ENCODE measurements at regions not wholly inside any gene's neighbourhood (a gene's known extent, or its start where the extent isn't known, plus 50 kb on each side); places are given as distances from the start of the nearest gene placed in this dataset.
"Not testable (repeated sequence)": the region's sequence is repeated elsewhere in the genome, so short reads cannot be mapped to it uniquely, and the experiment has no call there.

- no peak for DNase-seq (ENCODE audit: low spot score)
Observed at GRCh38 chr2:100703213-100703612, 116.7 kb upstream of the NPAS2 start.

GRCh38 chr2:100703739-100704138 is 116.2 kb upstream of the NPAS2 start:
- no peak for DNase-seq (ENCODE audit: low spot score)

GRCh38 chr2:100704156-100704555 is 115.8 kb upstream of the NPAS2 start:
- DNase-seq (ENCODE audit: low spot score) = no peak

- no peak for DNase-seq (ENCODE audit: low spot score)
Observed at GRCh38 chr2:100704711-100705110, 115.2 kb upstream of the NPAS2 start.

GRCh38 chr2:100707016-100707947 is 112.7 kb upstream of the NPAS2 start:
- DNase-seq (ENCODE audit: low spot score) = no peak

- no peak for DNase-seq (ENCODE audit: low spot score)
Observed at GRCh38 chr2:100708333-100708732, 111.6 kb upstream of the NPAS2 start.

GRCh38 chr2:100713106-100713505 is 106.8 kb upstream of the NPAS2 start:
- DNase-seq (ENCODE audit: low spot score) = no peak

- DNase-seq (ENCODE audit: low spot score) = not testable (repeated sequence)
Observed at GRCh38 chr2:100714396-100715010, 105.4 kb upstream of the NPAS2 start.

- not testable (repeated sequence) for DNase-seq (ENCODE audit: low spot score)
Observed at GRCh38 chr2:100715861-100716260, 104.1 kb upstream of the NPAS2 start.

GRCh38 chr2:100716581-100716980 is 103.4 kb upstream of the NPAS2 start:
- no peak for DNase-seq (ENCODE audit: low spot score)

- no peak for DNase-seq (ENCODE audit: low spot score)
Observed at GRCh38 chr2:100718065-100718629, 101.8 kb upstream of the NPAS2 start.

- no peak for DNase-seq (ENCODE audit: low spot score)
Observed at GRCh38 chr2:100720445-100720844, 99.5 kb upstream of the NPAS2 start.

- no peak for DNase-seq (ENCODE audit: low spot score)
Observed at GRCh38 chr2:100721693-100722092, 98.2 kb upstream of the NPAS2 start.

GRCh38 chr2:100722125-100722524 is 97.8 kb upstream of the NPAS2 start:
- no peak for DNase-seq (ENCODE audit: low spot score)

GRCh38 chr2:100726866-100727265 is 93.1 kb upstream of the NPAS2 start:
- DNase-seq (ENCODE audit: low spot score) = no peak

- DNase-seq (ENCODE audit: low spot score) = peak; percentile 79
Observed at GRCh38 chr2:100730290-100730868, 89.6 kb upstream of the NPAS2 start.

- DNase-seq (ENCODE audit: low spot score) = peak; percentile 51
Observed at GRCh38 chr2:100731535-100731981, 88.4 kb upstream of the NPAS2 start.

- peak; percentile 51 for DNase-seq (ENCODE audit: low spot score)
Observed at GRCh38 chr2:100733391-100734187, 86.3 kb upstream of the NPAS2 start.

- DNase-seq (ENCODE audit: low spot score) = no peak
Observed at GRCh38 chr2:100736121-100736915, 83.6 kb upstream of the NPAS2 start.

- no peak for DNase-seq (ENCODE audit: low spot score)
Observed at GRCh38 chr2:100739735-100740432, 80.1 kb upstream of the NPAS2 start.

All from kidney tubule cell (primary cell).